ENCODE measurements at regions not wholly inside any gene's neighbourhood (a gene's known extent, or its start where the extent isn't known, plus 50 kb on each side); places are given as distances from the start of the nearest gene placed in this dataset.
"Not testable (repeated sequence)": the region's sequence is repeated elsewhere in the genome, so short reads cannot be mapped to it uniquely, and the experiment has no call there.

DNA sequence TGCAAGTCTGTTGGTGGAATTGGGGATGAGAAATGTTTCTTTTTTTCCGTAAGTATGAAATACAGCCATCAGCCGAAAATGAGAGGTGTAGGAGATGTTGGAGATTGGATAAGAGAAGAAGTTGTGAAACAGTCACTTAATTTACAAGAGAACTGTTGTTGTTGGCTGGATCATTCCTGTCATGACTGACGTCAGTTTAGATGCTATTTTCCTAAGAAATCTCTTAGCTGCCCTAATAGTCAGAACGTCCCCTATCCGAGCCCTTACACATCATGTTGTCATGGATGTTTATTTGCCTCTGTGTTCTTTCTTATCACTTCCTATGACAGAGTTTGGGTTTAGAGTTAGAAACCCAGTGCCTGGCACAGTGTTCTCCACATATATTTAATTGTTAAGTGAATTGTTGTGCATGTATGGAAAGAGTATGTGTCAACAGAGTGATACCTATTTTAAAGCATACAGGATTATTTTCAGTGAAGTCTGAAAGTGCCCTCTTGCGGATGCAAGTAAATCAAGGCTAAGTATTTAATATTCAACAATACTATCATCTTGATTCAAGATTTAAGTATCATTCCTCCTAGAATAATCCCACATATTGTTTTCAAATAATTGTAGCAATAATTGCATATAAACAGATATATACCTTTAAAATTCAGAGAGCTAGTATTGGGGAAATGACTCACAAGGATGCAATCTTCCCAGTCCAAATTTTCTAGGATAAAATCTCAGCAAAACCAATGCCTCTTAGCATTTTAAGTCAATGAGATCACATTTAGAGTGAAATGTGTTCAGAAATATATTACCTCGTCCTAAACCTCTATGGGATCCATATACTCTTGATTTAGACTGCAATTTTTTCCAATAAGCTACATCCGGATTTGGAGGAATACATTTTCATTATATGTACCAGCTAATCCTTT is 309.9 kb upstream of the NOX3 start:
- DNase-seq (ENCODE audit: low read depth) = peak; percentile 71

DNA sequence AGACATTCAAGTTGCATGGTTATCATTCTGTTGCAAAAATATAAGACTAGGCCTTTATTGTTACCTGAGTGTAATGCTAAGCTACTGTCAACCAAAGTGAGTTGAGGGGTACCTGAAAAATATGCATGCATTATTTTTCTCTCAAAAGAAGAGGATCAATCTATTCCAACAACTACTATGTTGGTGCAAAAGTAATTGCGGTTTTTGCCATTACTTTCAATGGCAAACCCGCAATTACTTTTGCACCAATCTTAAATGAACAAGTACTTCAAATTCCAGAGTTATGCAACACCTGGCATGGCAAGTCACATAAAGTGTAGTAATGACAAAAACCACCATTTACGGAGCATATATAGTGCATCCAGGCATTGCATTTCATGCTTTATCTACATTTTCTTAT is 307.0 kb upstream of the NOX3 start:
- no peak for DNase-seq (ENCODE audit: low read depth)

DNA sequence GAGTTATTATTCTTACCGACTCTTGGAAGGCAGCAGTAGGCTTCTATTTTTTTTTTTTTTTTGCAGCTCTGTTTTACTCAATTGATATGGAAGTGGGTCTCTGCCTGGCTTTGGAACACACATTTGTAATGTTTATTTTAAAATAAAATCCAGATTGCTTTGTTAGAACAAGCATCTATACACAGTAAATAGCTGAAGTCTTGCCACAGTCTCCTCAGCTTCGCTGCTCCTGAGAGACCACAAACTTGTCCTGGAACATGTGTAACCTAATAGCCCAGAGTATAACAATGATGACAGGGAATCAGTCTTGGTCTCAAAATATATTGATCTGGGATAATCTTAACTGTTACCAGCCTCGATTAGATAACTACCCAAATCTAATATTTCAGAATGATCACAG is 299.8 kb upstream of the NOX3 start:
- no peak for DNase-seq (ENCODE audit: low read depth)

DNA sequence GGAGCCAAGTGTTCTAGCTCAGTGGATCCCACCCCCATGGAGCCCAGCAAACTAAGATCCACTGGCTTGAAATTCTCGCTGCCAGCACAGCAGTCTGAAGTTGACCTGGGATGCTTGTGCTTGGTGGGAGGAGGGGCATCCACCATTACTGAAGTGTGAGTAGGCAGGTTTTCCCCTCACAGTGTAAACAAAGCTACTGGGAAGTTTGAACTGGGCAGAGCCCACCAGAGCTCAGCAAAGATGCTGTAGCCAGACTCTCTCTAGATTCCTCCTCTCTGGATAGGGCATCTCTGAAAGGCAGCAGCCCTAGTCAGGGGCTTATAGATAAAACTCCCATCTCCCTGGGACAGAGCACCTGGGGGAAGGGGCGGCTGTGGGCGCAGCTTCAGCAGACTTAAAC is 293.1 kb upstream of the NOX3 start:
- DNase-seq (ENCODE audit: low read depth) = not testable (repeated sequence)

DNA sequence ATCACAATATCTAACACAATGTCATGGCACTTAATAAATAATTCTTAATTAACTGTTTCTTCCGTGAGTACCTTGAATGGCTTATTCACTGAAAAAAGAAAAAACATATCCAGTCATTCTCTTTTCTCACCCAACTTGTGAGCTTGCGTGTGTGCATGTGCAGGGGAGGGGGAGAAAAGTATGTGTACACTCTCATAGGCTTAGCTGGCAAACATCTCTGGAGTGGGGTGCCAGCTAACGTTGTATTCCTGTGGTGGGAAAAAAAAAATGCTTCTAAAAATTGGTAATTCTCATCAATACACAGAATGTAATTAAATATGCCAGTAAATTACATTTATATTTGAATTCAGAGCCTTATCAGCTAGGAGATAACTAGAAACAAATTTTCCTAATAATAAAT is 291.9 kb upstream of the NOX3 start:
- no peak for DNase-seq (ENCODE audit: low read depth)

DNA sequence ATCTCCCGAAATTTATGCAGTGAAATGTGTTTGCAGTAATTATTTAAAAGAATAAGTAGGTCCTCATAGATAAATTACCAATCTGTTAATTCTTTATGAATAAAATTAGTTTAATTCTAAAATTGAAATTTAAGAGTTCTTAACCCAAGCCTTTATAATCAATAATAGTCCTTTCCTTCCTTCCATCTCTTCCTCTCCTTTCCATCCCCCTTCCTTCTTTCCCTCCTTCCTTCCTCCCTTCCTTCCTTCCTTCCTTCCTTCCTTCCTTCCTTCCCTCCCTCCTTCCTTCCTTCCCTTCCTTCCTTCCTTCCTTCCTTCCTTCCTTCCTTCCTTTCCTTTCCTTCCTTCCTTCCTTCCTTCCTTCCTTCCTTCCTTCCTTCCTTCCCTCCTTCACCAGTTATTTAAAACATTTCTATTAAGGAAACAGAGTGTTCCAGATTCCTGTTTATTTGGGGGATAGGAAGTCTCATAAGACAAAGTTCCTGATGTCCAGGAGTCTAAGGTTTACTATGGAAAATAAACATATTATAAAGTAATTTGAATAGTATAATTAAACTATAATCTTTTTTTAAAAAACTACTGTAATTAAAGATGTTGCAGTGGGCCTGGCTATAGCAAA is 285.3 kb upstream of the NOX3 start:
- DNase-seq (ENCODE audit: low read depth) = no peak

DNA sequence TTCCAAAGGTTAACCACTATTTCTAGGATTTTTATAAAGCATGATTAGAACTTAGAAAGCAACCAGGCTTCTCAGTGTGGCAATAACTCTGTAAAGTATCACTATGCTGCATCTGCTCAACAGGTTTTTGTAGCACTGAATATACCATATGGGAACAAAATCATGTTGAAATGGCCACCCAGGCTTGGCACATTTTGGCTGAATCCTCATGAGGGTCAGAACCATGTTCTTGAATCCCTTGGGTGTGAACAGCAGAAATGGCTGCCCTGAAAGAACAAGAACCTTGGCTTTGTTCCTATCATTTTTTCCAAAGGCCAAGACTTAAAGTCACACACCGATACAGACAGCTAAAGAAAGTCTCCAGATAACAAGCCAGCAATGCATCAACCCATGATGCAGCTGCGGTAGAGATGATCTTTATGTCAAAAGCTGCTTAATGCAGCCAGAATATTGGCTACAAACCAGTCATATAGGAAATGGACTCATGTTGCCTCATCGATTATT is 283.0 kb upstream of the NOX3 start:
- no peak for DNase-seq (ENCODE audit: low read depth)

DNA sequence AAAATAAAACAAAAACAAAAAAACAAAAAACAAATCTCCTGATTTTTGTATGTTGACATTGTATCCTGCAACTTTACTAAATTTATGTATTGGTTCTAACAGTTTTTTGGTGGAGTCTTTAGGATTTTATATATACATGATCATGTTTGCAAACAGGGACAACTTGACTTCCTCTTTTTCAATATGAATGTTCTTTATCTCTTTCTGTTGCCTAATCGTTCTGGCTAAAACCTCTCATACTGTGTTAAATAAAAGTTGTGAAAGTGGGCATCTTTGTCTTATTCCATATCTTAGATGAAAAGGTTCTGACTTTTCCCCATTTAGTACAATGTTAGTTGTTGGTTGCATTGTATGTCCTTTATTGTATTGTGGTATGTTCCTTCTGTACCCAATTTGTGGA is 261.7 kb upstream of the NOX3 start:
- DNase-seq (ENCODE audit: low read depth) = no peak

DNA sequence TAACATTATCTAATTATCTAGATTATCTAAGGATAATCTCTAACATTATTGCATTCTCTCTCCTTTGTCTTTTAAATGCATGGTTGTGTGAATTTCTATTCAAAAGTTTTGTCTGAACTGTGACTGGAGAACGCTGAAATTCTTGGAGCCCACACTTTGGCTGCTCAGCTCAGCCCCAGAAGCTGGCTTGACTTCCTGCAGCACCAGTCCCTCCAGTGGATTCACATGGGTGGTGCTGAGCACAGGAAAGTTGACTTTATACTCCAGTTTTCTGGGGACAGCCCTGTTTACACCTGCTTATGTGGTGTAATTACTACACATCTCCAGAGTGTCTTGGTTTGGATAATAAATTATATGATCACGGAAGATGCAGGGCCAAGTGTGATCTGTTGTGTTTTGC is 255.1 kb upstream of the NOX3 start:
- no peak for DNase-seq (ENCODE audit: low read depth)

DNA sequence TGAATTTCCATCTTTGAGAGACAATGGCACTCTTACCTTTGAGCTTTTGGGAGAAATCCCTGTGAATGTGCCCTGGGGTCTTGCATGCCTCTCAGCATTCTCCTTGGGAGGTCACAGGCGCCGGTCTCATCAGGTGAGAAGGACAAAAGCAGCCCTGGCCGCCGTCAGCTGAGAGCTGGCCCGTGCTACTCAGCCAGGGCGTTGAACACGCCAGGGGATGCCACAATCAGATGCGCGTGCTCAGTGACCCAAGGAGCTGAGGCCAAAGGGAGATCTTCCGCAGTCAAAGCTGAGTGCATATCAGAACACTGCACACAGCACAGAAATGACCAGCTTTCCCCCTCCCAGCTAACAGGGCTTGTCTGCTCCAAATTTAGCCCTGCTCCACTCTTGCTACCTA is 253.6 kb upstream of the NOX3 start:
- DNase-seq (ENCODE audit: low read depth) = no peak

DNA sequence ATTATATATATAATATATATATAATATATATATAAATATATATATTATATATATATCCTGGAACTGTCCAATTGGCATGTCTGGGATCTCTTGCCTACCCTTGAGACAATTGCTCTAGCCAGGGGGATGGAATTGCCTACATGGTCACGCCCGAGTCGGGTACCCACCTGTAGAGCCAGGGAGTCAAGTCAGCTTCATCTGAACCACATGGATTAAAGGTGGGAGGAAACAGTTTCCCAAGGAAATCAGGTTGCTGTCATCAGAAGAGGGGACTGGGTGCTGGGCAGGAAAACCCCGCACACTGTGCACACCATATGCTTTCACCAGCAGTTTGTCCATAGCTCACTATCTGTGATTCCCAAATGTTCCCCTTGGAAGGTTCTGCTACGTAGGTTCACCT is 252.5 kb upstream of the NOX3 start:
- DNase-seq (ENCODE audit: low read depth) = no peak

DNA sequence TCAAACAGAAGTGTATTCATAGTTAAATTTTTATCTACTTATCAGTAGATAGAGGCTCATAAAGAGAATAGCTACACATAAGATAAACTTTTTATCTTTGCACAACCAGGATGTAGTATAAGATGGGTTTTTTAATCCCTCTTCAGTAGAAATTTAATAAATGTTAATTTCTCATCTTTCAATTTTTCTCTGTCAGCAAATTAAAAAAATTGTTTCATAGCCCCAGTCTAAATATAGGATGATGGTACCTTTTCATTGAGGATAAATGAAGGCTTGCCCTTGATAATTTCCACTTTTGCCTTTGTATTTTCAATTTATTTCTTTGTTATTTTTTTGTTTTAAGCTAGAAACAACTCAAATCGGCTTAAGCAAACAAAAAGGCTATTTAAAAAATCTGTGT is 251.2 kb upstream of the NOX3 start:
- no peak for DNase-seq (ENCODE audit: low read depth)

DNA sequence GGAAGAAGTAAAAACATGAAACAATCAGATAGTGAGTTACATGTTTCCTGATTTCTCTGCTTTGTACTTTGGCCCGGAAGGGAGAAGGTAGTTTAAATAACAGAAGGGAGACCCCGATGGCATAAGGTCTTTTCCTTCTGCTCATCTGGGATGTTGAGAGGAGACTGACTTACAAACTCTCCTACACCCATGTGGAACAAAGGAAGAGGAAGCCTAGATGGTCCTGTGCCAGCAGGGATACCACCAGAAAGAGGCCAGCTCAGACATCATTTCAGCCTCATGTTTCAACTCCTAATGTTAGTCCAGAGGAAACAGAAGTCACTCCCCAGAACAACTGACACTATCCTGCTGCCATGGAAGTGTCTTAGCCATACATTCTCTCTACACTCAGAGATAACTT is 250.7 kb upstream of the NOX3 start:
- no peak for DNase-seq (ENCODE audit: low read depth)

DNA sequence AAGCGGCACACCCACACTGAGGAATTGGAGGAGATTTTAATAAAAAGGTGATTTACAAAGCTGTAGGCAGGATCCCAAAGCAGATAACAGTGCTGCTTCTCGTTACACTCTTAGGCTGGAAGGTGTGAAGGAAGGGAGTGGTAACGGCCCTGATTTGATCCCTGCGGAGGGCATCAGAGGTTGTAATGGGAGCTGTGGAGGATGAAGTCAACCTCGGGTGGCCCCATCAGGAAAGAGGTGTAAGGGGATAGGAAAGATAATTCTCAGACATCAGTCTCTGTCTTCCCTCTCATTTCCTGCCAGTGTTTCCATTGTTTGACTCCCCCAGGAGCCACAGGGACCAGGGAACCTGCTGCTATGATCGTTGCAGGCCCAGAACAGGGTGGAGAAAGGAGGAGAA is 245.7 kb upstream of the NOX3 start:
- DNase-seq (ENCODE audit: low read depth) = no peak

DNA sequence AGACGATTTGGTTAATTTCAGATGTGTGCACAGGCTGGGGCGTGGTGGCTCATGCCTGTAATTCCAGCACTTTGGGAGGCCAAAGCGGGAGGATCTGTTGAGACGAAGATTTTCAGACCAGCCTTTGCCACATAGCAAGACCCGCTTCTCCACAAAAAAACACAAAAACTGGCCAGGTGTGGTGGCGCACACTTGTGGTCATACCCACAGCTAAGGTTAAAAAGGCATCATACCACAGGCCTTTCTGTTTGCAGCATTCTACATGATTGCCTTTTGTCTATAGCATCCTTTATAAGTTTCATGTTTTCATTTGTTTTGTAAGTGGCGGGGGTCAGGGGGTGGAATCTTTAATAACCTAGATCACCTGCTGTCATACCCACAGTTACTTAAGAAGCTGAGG is 239.9 kb upstream of the NOX3 start:
- DNase-seq (ENCODE audit: low read depth) = no peak

DNA sequence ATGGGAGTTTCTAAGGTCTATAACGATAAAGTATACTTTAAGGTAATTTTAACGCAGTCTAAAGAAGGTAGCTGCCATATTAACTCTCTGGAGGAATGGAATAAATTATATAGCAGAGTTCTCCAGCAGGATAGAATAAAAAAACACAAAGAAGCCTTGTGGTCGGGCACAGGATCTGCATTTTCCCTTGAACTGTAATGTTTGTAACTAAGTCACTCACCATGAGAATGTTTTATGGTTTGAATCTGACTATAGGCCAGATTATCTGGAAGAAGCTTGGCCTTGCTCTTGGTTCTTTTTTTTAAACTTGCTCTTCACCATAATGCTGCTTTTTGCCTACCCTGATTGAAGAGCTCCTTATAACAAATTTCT is 238.8 kb upstream of the NOX3 start:
- DNase-seq (ENCODE audit: low read depth) = peak; percentile 9

DNA sequence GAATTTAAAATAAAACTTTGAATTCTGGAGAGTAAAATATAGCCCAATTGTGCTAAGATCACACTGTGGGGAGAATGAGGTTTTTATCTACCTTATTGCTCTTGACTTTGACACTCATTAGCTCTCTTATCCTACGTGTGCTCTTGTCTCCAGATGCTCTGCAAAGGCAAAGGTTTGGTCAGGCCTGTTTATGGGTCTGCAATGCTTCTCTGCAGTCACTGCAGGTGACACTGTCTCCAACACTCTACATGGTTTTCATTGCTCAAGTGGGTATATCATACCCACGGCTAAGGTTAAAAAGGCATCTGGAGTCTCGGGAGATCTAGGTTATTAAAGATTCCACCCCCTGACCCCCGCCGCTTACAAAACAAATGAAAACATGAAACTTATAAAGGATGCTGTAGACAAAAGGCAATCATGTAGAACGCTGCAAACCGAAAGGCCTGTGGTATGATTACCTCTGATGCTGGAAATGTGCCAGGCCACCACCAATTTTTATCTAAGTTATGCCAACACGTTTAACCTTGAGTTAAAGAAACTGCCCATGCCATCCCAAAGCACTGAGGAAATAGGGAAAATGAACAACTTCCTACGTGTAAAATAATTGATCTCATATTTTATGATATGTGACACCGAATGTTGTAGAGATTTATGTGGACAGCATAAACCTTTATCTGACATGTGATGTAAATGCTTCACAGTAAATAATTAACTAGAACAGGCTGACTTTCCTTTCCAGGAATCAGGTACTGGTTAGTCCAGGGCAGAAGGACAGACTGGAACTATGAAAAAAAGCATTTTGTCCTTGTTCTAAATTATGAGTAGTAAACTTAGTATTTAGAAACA is 238.2 kb upstream of the NOX3 start:
- no peak for DNase-seq (ENCODE audit: low read depth)

DNA sequence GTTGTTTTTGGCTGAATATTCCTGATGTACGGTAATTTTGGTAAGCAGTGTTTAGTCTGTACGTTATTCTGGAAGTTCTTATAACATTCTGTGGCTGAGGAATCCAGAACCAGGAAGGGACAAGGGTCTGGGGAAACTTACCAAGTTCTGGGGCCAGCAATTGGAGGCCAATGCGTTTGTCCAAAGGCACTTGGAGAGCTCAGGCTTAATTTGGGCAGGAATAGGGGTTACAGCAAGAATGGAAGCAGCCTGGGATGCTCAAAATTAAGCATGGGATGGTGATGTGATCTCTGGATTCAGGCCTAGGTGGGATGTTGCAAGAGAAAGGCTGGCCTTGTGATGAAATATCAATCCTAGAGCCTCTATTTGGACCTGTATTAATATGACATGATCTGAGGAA is 235.2 kb upstream of the NOX3 start:
- peak; percentile 10 for DNase-seq (ENCODE audit: low read depth)

DNA sequence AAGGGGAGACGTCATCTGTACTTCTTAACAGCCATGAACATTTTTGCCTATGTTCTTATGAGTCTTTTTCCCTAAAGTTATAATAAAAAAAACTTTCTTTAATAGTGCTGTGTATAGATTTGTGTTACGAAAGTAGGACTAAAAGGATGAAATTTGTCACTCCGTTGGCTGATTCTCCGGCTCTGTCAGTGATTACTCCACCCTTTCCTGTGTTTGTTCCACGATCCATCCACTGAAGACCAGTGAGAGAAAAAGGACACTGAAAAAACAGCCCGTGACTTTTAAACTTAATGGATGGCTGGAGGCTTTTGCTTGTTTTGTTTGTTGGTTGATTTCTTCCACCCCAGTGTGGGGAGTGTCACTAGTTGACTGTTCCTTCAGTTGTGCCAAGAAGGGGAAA is 232.0 kb upstream of the NOX3 start:
- DNase-seq (ENCODE audit: low read depth) = no peak

DNA sequence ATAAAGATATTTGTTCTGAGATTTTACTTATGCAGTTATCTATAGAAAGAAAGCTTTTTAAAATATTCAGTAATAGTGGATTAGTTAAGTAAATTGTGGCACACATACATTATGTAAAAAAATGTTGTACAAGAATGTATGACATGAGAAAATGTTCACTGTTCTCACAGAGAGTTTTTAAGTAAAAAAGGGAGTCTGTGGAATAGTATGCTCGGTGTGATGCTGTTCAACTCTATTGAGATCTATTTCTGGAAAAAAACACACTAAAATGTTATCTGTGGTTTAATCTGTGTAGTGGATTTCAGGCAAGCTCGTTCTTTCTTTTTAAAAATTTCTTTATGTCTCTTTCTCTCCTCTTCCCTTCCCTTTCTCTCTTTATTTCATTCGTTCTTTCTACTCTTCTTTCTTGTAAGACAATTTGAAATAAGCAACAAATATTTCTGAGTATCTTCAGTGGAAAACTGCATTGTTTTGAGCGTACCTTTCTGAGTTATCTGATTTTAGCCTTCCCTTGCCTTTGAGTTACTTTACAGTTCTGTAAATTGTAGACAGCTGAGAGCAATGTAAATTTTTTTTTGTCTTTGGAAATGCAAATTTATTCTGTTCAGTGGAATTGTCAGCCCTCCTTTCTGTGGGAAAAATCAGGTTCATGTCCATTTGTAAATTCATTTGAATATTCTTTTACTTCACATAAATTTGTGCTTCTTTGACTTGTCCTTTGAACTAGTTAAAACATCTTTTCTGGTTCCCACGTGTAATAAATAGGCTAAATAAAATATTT is 229.0 kb upstream of the NOX3 start:
- DNase-seq (ENCODE audit: low read depth) = no peak

DNA sequence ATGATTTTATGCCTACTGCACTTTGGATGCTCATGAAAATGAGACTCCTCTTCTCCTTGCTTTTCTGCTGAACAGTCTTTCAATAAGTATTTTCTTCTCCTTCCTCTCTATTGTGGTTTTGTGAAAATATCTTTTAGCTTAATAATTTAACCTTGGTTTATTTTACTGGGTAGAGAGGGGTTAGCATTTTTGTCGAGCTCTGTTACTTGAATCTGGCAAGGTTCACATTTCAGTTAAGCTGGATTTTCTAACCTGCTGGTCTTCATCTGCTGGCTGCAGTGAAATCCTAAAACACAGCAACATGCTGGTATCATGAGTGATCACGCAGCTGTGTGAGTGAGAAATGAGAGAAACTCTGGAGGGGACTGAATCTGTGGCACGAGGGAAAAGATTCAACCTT is 222.7 kb upstream of the NOX3 start:
- DNase-seq (ENCODE audit: low read depth) = peak; percentile 6

DNA sequence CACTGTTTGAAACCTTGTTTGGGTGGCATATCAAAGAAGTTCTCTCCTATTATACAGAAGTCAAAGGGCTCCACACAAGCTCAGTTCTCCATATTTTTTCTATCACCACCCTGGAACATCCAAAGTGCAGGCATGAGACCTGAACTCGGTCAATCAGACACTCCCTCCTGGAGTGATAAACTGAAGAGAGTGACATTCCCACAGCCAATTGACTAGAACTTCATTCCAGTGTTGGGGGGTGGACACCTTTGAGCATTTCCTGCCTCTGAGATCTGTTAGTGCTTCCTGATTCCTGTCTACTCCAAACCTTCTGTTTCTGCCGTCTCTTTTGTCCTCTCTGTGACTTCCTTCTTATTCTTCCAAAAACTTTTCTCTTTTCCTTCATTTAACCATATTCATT is 220.7 kb upstream of the NOX3 start:
- no peak for DNase-seq (ENCODE audit: low read depth)
